DOHH2 (cell line): ENCODE measurements at regions not wholly inside any gene's neighbourhood (a gene's known extent, or its start where the extent isn't known, plus 50 kb on each side); places are given as distances from the start of the nearest gene placed in this dataset.

Experiments
- CTCF ChIP-seq: fragments of 200-600 bp; sonication (generic); IDR thresholded peaks from one replicate; pipeline ENCODE4 v1.5.1; 2014; ENCODE audit warnings: antibody characterized with exemption, mild to moderate bottlenecking, low read depth, low read length; ENCODE audit not compliant: poor library complexity, severe bottlenecking
- EZH2phosphoT487 ChIP-seq: fragments of 200-600 bp; sonication (generic); IDR thresholded peaks from 2 replicates; pipeline ENCODE4 v1.6.1; 2017; ENCODE audit warnings: borderline replicate concordance, mild to moderate bottlenecking, antibody characterized with exemption, low read length, moderate library complexity, mixed read lengths

DNA sequence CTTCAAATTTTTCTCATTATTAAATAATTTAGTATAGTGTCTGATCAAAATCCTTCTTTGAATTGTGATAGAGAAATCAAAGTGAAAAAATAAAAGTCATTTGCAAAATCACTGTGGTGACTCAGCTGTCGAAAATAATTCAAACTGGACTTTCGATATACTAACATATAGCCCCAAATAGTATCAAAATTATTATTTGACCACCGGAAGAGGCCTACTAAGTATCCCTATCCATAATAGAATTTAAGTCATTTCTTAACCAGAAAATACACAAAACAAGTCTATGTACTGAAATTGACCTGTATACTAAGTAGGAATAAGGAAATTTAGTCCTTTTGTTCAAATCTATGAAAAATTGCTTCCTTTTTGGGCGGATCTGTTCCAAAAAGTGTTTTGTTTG is 180.7 kb downstream of the MRPL39 start:
- TF ChIP-seq CTCF (no peak), EZH2phosphoT487 (no peak)
